GM12875 (cell line): ENCODE measurements at regions not wholly inside any gene's neighbourhood (a gene's known extent, or its start where the extent isn't known, plus 50 kb on each side); places are given as distances from the start of the nearest gene placed in this dataset.

Source experiments
- H3K4me3 ChIP-seq: one replicate; pipeline ENCODE4 v1.5.1; 2011; ENCODE audit warnings: low read depth, low read length, control low read depth
- TF ChIP-seq, protein P1 (sequence below): IDR thresholded peaks from 2 replicates; pipeline ENCODE4 v1.5.1; 2011; ENCODE audit warnings: low read depth, mild to moderate bottlenecking, control low read depth, inconsistent platforms, low read length, moderate library complexity, borderline replicate concordance; ENCODE audit not compliant: insufficient read depth

DNA sequence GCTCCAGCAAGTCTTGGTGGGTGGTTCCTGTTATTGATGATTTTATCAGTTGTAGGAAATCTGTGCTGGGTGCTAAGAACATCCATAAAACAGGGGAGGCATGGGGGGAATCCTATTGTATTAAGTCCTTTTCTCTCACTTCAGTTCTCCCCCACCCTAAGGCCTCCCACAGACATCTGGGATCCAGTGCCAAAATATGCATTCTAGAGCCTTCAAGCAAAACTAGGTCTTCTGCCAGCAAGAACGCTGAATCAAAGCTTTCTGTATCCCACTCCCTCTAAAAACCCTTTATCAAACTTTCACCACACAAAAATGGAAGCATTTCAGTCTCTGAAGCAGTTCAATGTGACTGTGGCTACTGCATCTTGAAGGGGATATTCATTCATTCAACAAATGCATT is 281.9 kb downstream of the GAS1 start:
- TF ChIP-seq, protein P1, sequence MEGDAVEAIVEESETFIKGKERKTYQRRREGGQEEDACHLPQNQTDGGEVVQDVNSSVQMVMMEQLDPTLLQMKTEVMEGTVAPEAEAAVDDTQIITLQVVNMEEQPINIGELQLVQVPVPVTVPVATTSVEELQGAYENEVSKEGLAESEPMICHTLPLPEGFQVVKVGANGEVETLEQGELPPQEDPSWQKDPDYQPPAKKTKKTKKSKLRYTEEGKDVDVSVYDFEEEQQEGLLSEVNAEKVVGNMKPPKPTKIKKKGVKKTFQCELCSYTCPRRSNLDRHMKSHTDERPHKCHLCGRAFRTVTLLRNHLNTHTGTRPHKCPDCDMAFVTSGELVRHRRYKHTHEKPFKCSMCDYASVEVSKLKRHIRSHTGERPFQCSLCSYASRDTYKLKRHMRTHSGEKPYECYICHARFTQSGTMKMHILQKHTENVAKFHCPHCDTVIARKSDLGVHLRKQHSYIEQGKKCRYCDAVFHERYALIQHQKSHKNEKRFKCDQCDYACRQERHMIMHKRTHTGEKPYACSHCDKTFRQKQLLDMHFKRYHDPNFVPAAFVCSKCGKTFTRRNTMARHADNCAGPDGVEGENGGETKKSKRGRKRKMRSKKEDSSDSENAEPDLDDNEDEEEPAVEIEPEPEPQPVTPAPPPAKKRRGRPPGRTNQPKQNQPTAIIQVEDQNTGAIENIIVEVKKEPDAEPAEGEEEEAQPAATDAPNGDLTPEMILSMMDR = no peak
- no peak overlapping the region for H3K4me3 ChIP-seq

DNA sequence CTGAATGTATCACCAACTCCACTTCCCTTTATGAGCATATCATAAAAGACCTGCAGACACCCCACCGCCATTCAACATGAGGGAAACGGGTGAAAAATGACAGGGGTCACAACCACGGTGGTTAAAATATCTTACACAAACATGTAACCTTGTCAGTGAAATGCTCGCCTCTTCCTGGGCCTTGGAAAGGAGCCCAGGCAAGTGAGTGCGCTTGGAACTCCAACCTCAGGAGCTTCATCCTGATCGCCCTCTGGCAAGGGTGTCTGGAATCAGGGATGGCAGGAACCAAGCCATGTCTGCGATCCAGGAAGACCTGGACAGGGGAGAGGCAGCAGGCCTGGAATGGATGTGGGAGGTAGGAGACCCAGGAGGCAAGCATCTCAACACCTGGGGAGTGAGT is 282.7 kb downstream of the GAS1 start:
- TF ChIP-seq, protein P1 = no peak
- no peak overlapping the region for H3K4me3 ChIP-seq

DNA sequence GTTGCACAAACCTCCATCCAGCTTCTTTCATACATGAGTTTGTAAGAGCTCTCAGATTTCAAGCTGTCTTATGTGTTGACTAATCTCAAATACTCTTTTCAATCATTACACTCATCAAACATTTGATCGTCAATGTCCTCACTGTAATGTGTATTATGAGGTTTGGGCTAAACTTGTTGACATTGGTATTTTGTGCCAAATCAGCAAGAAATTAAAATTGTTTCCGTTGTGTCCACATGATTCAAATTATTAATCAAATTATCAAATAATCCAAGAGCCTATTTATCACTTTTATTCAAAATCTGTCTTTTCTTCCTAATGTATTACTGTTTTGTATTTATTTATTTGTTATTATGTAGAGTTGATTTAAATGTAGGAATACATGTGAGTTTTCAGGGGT is 283.4 kb downstream of the GAS1 start:
- TF ChIP-seq, protein P1 = no peak
- no peak overlapping the region for H3K4me3 ChIP-seq

DNA sequence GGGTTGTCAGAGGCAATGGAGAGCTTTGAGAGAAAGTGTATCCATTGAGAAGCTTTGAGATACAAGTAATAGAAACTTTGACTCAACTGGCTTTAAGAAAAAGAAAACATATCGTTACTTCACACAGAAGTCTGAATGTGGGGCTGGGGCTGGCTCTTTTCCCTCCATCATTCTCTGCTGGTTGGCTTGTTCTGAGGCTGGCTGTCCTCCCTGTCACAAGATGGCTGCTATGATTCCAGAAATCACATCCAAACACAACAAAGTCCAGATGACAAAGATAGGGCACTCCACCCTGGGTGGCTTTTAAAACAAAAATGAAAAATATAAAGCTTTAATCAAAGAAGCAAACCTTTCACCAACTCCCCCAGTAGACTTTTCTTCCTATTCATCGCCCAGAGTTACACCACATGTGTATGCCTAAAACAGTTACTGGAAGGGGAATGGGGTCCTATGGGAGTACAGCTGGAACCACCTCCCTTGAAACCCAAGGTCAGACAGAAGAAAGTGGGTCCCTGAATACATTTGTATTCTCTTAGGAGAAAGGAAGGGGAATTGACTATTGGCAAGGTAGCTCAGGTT is 284.3 kb downstream of the GAS1 start:
- TF ChIP-seq, protein P1 = no peak
- no peak overlapping the region for H3K4me3 ChIP-seq

DNA sequence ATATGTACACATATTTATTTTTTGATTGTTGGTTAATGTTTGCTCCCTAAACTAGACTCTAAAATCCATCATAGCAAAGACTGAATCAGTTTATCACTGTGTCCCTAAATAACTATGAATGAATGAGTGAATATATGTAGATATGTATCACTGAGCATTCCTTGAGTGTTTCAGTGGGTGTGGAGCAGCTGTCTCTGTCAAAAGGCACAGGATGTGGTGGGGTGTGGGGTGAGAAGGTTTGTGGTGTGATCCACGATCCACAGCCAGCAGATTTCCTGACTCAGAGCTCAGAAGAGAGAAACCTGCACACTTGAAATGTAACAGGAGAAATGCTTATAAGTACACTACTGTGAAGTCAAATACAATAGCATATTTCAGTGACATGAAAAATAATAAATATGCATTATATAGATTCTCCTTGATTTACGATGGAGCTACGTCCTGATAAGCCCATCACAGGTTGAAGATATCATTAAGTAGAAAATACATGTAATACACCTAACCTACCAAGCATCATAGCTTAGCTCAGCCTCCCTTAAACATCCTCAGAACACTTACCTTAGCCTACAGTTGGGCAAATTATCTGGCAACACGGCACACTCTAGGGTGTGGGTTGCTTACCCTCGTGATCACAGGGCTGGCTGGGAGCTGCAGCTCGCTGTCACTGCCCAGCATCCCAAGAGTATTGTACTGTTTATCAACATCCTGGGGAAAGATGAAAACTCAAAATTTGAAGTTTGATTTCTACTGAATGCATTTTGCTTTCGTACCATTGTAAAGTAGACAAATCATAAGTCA is 287.0 kb downstream of the GAS1 start:
- TF ChIP-seq, protein P1 = no peak
- H3K4me3 ChIP-seq = no peak overlapping the region

DNA sequence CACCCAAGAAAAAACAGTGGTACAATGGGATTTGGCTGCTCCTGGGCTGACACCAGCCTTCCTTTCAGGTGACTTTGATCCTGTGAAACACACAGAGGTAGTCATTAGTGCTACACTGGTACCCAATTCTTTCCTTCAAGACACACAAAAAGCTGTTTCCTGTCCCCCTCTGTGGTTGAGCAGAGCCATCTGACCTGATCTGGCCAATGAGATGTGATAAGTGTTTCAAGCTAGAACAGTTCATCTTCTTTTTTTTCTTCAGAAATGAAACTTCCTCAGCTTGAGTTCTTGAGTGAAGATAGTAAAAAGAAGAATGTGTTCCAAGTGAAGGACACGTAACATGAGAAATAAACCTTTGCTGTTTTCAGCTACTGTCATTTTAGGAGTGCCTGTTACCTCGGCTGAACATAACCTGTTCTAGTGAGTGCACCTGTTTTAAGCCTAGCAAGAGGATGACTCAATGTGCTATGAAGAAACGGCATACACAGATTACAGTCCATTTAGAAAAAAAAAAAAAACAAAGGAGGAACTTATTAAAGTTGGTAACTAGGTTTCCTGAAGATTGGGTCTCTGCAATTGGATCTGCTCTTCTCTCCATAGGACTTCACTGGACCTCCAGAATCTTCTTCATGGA is 287.8 kb downstream of the GAS1 start:
- TF ChIP-seq, protein P1 = no peak
- H3K4me3 ChIP-seq = no peak overlapping the region

DNA sequence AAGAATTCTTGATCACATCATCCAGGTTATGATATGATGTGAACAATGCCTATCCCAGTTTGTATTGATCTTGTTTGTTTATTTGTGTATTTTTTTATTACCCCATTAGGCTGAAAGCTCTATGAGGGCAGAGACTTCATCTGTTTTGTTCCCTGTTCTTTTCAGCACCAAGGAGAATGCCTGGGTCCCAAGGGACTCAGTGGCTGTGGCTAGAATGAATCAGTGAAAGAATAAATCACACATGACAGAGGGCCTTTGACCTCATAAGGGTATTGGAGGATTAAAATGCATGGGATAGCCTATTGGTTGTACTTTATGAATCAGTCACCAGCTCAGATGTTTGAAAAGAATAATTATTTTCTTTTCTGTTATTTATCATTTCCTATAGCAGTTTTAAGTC is 292.2 kb downstream of the GAS1 start:
- TF ChIP-seq, protein P1 = no peak
- H3K4me3 ChIP-seq = no peak overlapping the region
